ENCODE measurements at regions not wholly inside any gene's neighbourhood (a gene's known extent, or its start where the extent isn't known, plus 50 kb on each side); places are given as distances from the start of the nearest gene placed in this dataset.
"Not testable (repeated sequence)": the region's sequence is repeated elsewhere in the genome, so short reads cannot be mapped to it uniquely, and the experiment has no call there.

GRCh38 chr5:177892357-177892665, 103.7 kb downstream of the PROP1 start:
- not testable (repeated sequence) for DNase-seq (ENCODE audit: low read depth, low spot score); H3K9ac ChIP-seq (ENCODE audit: insufficient read length); H3K36me3 ChIP-seq (ENCODE audit: insufficient read depth, low read length); H3K27ac ChIP-seq; H3K9me3 ChIP-seq (ENCODE audit: low read depth, low read length); H3K4me3 ChIP-seq

DNA sequence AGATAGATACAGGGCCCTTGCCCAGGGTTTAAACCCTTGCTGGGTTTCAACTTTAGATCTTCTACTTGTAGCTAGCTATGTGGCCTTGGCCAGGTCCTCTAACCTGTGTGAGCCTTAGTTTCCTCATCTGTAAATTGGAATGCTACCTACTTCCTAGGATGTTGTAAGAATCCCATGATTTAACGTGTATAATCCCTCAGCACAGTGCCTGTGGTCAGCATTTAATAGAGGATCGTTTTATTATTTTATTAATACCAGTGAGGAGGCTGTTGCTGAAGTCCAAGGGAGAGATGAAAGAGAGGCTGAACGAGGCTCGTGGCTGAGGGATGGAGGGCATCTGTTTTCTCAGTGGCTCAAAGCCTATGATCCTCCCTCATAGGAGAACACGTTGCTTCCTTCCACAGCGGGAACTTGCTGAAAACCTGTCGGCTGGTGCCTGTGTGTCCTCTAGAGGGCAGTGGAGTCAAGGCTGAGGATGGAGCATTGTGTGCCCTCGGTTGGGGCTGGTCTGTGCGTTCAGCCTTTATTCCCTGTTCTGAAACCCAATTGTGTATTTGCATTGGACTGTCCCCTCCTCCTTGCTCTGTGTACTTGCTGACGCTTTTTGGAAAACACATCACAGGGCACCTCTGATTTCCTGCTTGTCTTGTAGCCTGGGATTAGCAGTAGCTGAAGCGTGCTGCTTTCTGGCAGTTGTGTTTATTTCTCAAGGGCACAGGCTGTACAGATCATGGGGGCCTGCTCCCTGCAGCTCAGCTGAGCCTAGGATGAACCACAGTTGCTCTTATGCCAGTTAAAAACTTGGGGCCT, 104.3 kb downstream of the PROP1 start:
- DNase-seq (ENCODE audit: low read depth, low spot score); H3K36me3 ChIP-seq (ENCODE audit: insufficient read depth, low read length); H3K9ac ChIP-seq (ENCODE audit: insufficient read length); H3K27ac ChIP-seq; H3K4me3 ChIP-seq; H3K9me3 ChIP-seq (ENCODE audit: low read depth, low read length): not testable (repeated sequence)

DNA sequence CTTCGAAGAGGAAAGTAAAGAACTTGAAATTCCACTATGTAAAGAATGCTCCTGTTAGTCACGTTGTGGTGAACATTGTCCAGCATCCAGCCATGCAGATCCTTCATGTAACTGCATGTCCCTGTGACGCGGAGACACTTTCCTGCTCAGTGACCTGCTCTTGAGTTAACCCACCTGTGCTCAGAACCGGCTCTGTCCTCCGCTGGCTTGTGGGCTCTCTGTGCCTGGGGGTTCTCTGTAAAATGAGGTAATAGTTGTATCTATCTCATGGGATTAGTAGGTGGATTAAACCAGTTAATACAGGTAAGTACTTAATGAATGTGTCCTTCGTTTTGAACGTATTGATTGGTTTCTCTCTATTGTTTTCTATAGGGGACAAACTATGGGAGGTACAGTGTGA, 100.6 kb upstream of the FAM153A start:
- not testable (repeated sequence) for DNase-seq (ENCODE audit: low read depth, low spot score); H3K4me3 ChIP-seq; H3K9me3 ChIP-seq (ENCODE audit: low read depth, low read length)

DNA sequence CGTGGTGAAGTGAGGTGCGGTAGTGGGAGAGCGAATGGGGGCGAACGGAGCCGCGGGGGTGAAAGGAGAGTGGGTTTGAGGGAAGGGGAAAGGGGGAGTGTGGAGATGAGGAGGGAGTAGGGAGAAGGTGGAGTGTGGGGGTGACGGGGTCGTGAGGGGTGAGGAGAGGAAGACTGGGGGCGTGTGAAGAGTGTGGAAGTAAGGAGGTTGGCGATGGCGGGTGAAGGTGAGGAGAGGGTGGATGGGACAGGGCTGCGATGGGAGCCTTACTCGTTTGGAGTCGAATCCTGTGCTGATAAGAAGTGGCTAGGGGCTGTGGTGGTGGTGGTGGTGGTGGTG, 93.2 kb upstream of the FAM153A start:
- H3K4me3 ChIP-seq, result peak overlapping the region; percentile 62
- H3K9ac ChIP-seq (ENCODE audit: insufficient read length); H3K27ac ChIP-seq; H3K36me3 ChIP-seq (ENCODE audit: insufficient read depth, low read length); H3K9me3 ChIP-seq (ENCODE audit: low read depth, low read length); DNase-seq (ENCODE audit: low read depth, low spot score): not testable (repeated sequence)

More for the DNA sequence above, 100.6 kb upstream of the FAM153A start:
- not testable (repeated sequence) for H3K27ac ChIP-seq; H3K36me3 ChIP-seq (ENCODE audit: insufficient read depth, low read length); H3K9ac ChIP-seq (ENCODE audit: insufficient read length)

GRCh38 chr5:177875013-177875899, 92.6 kb upstream of the FAM153A start:
- H3K36me3 ChIP-seq (ENCODE audit: insufficient read depth, low read length); H3K9me3 ChIP-seq (ENCODE audit: low read depth, low read length); DNase-seq (ENCODE audit: low read depth, low spot score); H3K9ac ChIP-seq (ENCODE audit: insufficient read length); H3K27ac ChIP-seq: not testable (repeated sequence)
- peak overlapping the region; percentile 62 for H3K4me3 ChIP-seq

- not testable (repeated sequence) for H3K36me3 ChIP-seq (ENCODE audit: insufficient read depth, low read length); H3K4me3 ChIP-seq; DNase-seq (ENCODE audit: low read depth, low spot score); H3K27ac ChIP-seq; H3K9ac ChIP-seq (ENCODE audit: insufficient read length); H3K9me3 ChIP-seq (ENCODE audit: low read depth, low read length)
Observed at GRCh38 chr5:177863822-177864446, 81.2 kb upstream of the FAM153A start.

GRCh38 chr5:177857642-177858200, 75.0 kb upstream of the FAM153A start:
- not testable (repeated sequence) for H3K27ac ChIP-seq; DNase-seq (ENCODE audit: low read depth, low spot score); H3K9ac ChIP-seq (ENCODE audit: insufficient read length); H3K9me3 ChIP-seq (ENCODE audit: low read depth, low read length); H3K4me3 ChIP-seq; H3K36me3 ChIP-seq (ENCODE audit: insufficient read depth, low read length)

GRCh38 chr5:177856474-177856873, 73.8 kb upstream of the FAM153A start:
- H3K36me3 ChIP-seq (ENCODE audit: insufficient read depth, low read length); H3K4me3 ChIP-seq; DNase-seq (ENCODE audit: low read depth, low spot score); H3K9ac ChIP-seq (ENCODE audit: insufficient read length); H3K9me3 ChIP-seq (ENCODE audit: low read depth, low read length); H3K27ac ChIP-seq: not testable (repeated sequence)

- not testable (repeated sequence) for H3K4me3 ChIP-seq; H3K36me3 ChIP-seq (ENCODE audit: insufficient read depth, low read length); H3K27ac ChIP-seq; DNase-seq (ENCODE audit: low read depth, low spot score); H3K9ac ChIP-seq (ENCODE audit: insufficient read length); H3K9me3 ChIP-seq (ENCODE audit: low read depth, low read length)
Observed at GRCh38 chr5:177847914-177848313, 65.2 kb upstream of the FAM153A start.

DNA sequence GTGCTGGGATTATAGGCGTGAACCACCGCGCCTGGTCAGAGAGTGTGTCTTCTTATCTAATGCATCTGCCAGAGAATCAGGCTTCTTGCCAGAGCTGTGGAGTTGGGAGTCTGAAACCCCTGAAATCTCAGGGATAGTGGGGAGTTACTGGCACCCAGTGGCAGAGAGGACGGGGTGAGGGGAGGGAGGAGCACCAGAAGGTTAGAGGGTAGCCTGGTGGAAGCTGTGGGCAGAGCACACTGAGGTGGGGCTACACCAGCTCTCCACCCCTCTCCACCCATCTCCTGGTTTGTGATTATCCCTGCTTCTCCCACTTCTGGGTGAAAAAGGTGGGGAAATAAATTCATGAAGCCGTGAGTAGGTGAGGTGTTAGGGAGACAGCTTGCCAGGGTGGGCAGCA, 63.9 kb upstream of the FAM153A start:
- DNase-seq (ENCODE audit: low read depth, low spot score); H3K36me3 ChIP-seq (ENCODE audit: insufficient read depth, low read length); H3K27ac ChIP-seq; H3K9ac ChIP-seq (ENCODE audit: insufficient read length); H3K9me3 ChIP-seq (ENCODE audit: low read depth, low read length); H3K4me3 ChIP-seq: not testable (repeated sequence)

GRCh38 chr5:177845906-177846305, 63.2 kb upstream of the FAM153A start:
- not testable (repeated sequence) for H3K36me3 ChIP-seq (ENCODE audit: insufficient read depth, low read length); DNase-seq (ENCODE audit: low read depth, low spot score); H3K9ac ChIP-seq (ENCODE audit: insufficient read length); H3K27ac ChIP-seq; H3K9me3 ChIP-seq (ENCODE audit: low read depth, low read length); H3K4me3 ChIP-seq

DNA sequence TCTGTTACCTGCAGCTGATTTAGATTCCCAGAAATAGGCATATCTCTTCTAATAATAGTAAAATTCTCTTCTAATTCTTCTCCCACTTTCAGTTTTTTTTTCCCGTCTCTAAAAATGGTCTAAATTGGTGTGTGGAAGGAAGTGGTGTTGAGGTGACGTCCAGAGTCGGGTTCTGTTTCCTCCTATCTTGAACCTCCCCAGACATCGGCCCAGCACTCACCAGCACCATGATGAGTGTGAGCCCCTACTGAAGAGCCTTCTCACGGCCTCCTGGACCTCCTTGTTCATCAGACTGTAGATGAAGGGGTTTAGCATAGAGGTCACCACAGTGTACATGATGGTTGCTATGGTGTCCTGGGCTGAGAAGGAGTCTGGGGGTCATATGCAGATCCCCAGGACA, 53.5 kb upstream of the FAM153A start:
- not testable (repeated sequence) for H3K27ac ChIP-seq; H3K4me3 ChIP-seq; DNase-seq (ENCODE audit: low read depth, low spot score); H3K9ac ChIP-seq (ENCODE audit: insufficient read length); H3K9me3 ChIP-seq (ENCODE audit: low read depth, low read length); H3K36me3 ChIP-seq (ENCODE audit: insufficient read depth, low read length)

Measured in SK-N-MC (cell line).